A549 (cell line): ENCODE measurements at regions not wholly inside any gene's neighbourhood (a gene's known extent, or its start where the extent isn't known, plus 50 kb on each side); places are given as distances from the start of the nearest gene placed in this dataset.
"Not testable (repeated sequence)": the region's sequence is repeated elsewhere in the genome, so short reads cannot be mapped to it uniquely, and the experiment has no call there.

Experiments
- ESRRA ChIP-seq: fragments of 150-350 bp; IDR thresholded peaks from 2 replicates; pipeline ENCODE4 v1.6.1; 2014; ENCODE audit warnings: mild to moderate bottlenecking, low read length, borderline replicate concordance
- JUN ChIP-seq, 2 experiments: fragments of >200 bp; sonication (Bioruptor Twin); formaldehyde crosslinking; IDR thresholded peaks; 2 replicates in 1 of 2; 3 replicates in 1 of 2; pipeline ENCODE4 v1.6.1; 2016 to 2017
- POLR2A ChIP-seq: IDR thresholded peaks from 2 replicates; pipeline ENCODE4 v1.6.1; 2012; ENCODE audit warnings: mild to moderate bottlenecking, low read length
- TF ChIP-seq, protein P1 (sequence below): fragments of >200 bp; sonication (Bioruptor Twin); formaldehyde crosslinking; IDR thresholded peaks from 3 replicates; pipeline ENCODE4 v1.5.1; 2016
- TF ChIP-seq, protein P2 (sequence below): IDR thresholded peaks from 2 replicates; pipeline ENCODE4 v1.6.1; 2012
- TF ChIP-seq, protein P3 (sequence below): fragments of 200-600 bp; sonication (generic); IDR thresholded peaks from 2 replicates; pipeline ENCODE4 v1.6.1; 2016; ENCODE audit warnings: antibody characterized with exemption, mild to moderate bottlenecking, moderate library complexity
- TF ChIP-seq, protein P4 (sequence below): fragments of 150-350 bp; IDR thresholded peaks from 2 replicates; pipeline ENCODE4 v1.6.1; 2014; ENCODE audit warnings: low read depth, mild to moderate bottlenecking, low read length

DNA sequence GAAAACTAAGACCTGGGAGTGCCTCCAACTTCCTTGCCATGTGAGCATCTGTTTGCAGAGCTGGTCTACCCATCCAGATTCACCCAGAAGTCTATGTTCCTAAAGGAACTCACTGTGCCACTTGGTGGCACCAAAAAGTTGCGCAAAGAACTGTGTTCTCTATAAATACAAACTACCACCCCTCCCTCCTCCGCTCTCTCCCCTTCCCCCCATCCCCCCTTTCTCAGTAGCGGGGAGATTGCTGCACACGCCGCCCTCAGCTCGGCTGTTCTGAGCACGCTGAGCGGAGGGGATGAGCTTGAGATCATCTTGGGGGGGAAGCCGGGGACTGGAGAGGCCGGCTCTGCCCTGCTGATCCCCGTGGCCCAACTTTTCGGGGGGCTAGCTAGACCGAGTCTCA, 352.2 kb upstream of the FOLH1 start:
- TF ChIP-seq, protein P1, sequence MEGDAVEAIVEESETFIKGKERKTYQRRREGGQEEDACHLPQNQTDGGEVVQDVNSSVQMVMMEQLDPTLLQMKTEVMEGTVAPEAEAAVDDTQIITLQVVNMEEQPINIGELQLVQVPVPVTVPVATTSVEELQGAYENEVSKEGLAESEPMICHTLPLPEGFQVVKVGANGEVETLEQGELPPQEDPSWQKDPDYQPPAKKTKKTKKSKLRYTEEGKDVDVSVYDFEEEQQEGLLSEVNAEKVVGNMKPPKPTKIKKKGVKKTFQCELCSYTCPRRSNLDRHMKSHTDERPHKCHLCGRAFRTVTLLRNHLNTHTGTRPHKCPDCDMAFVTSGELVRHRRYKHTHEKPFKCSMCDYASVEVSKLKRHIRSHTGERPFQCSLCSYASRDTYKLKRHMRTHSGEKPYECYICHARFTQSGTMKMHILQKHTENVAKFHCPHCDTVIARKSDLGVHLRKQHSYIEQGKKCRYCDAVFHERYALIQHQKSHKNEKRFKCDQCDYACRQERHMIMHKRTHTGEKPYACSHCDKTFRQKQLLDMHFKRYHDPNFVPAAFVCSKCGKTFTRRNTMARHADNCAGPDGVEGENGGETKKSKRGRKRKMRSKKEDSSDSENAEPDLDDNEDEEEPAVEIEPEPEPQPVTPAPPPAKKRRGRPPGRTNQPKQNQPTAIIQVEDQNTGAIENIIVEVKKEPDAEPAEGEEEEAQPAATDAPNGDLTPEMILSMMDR, result not testable (repeated sequence)
- TF ChIP-seq ESRRA; POLR2A; JUN (IDR thresholded peaks at IDR 0.05): not testable (repeated sequence)
- TF ChIP-seq, protein P2, sequence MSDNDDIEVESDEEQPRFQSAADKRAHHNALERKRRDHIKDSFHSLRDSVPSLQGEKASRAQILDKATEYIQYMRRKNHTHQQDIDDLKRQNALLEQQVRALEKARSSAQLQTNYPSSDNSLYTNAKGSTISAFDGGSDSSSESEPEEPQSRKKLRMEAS, result not testable (repeated sequence)
- TF ChIP-seq, protein P3, sequence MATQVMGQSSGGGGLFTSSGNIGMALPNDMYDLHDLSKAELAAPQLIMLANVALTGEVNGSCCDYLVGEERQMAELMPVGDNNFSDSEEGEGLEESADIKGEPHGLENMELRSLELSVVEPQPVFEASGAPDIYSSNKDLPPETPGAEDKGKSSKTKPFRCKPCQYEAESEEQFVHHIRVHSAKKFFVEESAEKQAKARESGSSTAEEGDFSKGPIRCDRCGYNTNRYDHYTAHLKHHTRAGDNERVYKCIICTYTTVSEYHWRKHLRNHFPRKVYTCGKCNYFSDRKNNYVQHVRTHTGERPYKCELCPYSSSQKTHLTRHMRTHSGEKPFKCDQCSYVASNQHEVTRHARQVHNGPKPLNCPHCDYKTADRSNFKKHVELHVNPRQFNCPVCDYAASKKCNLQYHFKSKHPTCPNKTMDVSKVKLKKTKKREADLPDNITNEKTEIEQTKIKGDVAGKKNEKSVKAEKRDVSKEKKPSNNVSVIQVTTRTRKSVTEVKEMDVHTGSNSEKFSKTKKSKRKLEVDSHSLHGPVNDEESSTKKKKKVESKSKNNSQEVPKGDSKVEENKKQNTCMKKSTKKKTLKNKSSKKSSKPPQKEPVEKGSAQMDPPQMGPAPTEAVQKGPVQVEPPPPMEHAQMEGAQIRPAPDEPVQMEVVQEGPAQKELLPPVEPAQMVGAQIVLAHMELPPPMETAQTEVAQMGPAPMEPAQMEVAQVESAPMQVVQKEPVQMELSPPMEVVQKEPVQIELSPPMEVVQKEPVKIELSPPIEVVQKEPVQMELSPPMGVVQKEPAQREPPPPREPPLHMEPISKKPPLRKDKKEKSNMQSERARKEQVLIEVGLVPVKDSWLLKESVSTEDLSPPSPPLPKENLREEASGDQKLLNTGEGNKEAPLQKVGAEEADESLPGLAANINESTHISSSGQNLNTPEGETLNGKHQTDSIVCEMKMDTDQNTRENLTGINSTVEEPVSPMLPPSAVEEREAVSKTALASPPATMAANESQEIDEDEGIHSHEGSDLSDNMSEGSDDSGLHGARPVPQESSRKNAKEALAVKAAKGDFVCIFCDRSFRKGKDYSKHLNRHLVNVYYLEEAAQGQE, result not testable (repeated sequence)
- TF ChIP-seq, protein P4, sequence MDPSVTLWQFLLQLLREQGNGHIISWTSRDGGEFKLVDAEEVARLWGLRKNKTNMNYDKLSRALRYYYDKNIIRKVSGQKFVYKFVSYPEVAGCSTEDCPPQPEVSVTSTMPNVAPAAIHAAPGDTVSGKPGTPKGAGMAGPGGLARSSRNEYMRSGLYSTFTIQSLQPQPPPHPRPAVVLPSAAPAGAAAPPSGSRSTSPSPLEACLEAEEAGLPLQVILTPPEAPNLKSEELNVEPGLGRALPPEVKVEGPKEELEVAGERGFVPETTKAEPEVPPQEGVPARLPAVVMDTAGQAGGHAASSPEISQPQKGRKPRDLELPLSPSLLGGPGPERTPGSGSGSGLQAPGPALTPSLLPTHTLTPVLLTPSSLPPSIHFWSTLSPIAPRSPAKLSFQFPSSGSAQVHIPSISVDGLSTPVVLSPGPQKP, result not testable (repeated sequence)
